Kidney (tissue), 13 donors: ENCODE measurements at regions not wholly inside any gene's neighbourhood (a gene's known extent, or its start where the extent isn't known, plus 50 kb on each side); places are given as distances from the start of the nearest gene placed in this dataset.

ENCODE experiments used
- DNase-seq, 5 donors: peaks; one replicate each; pipeline ENCODE4 v3.0.0-alpha.2; 2013 to 2020
- FAIRE-seq: peaks from 2 replicates; lab custom pipeline; 2012; peaks lifted over from hg19 to GRCh38; lab: Jason Lieb, UNC
- H3K27ac ChIP-seq, 2 donors: one replicate each; pipeline ENCODE4 v1.7.0; 2013; ENCODE audit warnings: low read depth in 2 of 2, low read length in 2 of 2, inconsistent platforms in 1 of 2
- H3K27me3 ChIP-seq: one replicate; pipeline ENCODE4 v1.7.1; 2013; ENCODE audit warnings: low read length, inconsistent platforms; ENCODE audit not compliant: control insufficient read depth, insufficient read depth
- H3K36me3 ChIP-seq, 3 donors: one replicate each; pipeline versions ENCODE4 v1.7.0 to v1.7.1; 2013; ENCODE audit warnings: low read length in 3 of 3, control low read depth in 1 of 3, inconsistent platforms in 1 of 3; ENCODE audit not compliant: insufficient read depth in 3 of 3, control insufficient read depth in 2 of 3
- H3K4me1 ChIP-seq, 3 donors: one replicate each; pipeline versions ENCODE4 v1.7.0 to v1.7.1; 2013; ENCODE audit warnings: low read length in 3 of 3, inconsistent platforms in 1 of 3, low read depth in 1 of 3; ENCODE audit not compliant: control insufficient read depth in 2 of 3, insufficient read depth in 2 of 3
- H3K4me3 ChIP-seq, 3 donors: one replicate each; pipeline versions ENCODE4 v1.7.0 to v1.8.1; 2013; ENCODE audit warnings: low read length in 3 of 3, control low read depth in 1 of 3, inconsistent platforms in 1 of 3
- H3K9ac ChIP-seq, 3 donors: one replicate each; pipeline versions ENCODE4 v1.7.0 to v1.7.1; 2013; ENCODE audit warnings: low read length in 3 of 3, control low read depth in 1 of 3, inconsistent platforms in 1 of 3
- H3K9me3 ChIP-seq, 3 donors: one replicate each; pipeline versions ENCODE4 v1.7.0 to v1.7.1; 2013; ENCODE audit warnings: low read length in 3 of 3, control low read depth in 1 of 3, inconsistent platforms in 1 of 3; ENCODE audit not compliant: control insufficient read depth in 2 of 3, insufficient read depth in 1 of 3
- intact Hi-C: fragments of 100-400 bp; cut with DNase I; formaldehyde crosslinking; loops from one replicate; pipeline ENCODE4 v1.11.1; 2022
- TF ChIP-seq, protein P1 (sequence below): IDR thresholded peaks from 3 replicates; pipeline ENCODE4 v1.5.1; 2012; ENCODE audit warnings: mild to moderate bottlenecking, moderate library complexity, borderline replicate concordance; ENCODE audit not compliant: insufficient read depth; ENCODE audit errors: extremely low read depth
- donor health status: control.
- donor health status: control.
- donor health status: control.
- donor health status: control.
- donor health status: control.
- donor health status: DM: yes; HTN: yes; CAD: no.
- donor health status: Normal renal cell carcinoma (clear cell type).

DNA sequence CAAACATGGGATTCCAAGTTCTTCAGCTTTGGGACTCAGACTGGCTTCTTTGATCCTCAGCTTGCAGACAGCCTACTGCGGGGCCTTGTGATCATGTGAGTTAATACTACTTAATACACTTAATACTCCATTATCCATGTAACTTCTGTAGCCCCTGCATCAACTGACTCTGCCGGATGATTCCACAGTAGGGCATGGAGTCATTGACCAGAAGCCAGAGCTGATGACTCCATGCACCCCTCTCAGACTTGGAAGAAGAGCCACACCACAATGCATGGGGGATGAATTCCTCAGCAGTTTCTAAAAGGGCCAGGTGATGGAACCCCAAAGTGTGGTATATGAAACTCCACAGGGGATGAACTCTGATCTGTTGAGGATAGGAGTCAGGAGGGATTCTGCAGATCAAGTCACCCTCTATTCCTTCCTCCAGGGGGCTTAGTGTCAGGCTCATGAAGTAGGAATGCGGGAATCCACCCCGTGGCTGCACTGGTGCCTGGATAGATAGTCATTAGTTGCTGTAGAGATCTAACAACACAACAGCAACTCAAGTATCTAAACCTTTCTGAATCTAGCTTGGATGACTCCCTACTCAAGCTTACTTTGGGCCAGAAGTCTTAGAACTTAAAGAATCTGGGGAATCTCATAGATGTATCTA is 70.2 kb downstream of the GPR6 start:
- H3K4me1 ChIP-seq, result no peaks in the 10 kb centered on the region
- H3K36me3 ChIP-seq, result no peaks in the 10 kb centered on the region
- DNase-seq (no peak), FAIRE-seq (no peak)
- no peak overlapping the region for H3K4me3 ChIP-seq
- no peak overlapping the region for H3K27ac ChIP-seq
- intact Hi-C loops, result no loop called here
- H3K9me3 ChIP-seq, result no peaks in the 10 kb centered on the region
- no peak overlapping the region for H3K9ac ChIP-seq
- H3K27me3 ChIP-seq, result no peaks in the 10 kb centered on the region
- TF ChIP-seq, protein P1, sequence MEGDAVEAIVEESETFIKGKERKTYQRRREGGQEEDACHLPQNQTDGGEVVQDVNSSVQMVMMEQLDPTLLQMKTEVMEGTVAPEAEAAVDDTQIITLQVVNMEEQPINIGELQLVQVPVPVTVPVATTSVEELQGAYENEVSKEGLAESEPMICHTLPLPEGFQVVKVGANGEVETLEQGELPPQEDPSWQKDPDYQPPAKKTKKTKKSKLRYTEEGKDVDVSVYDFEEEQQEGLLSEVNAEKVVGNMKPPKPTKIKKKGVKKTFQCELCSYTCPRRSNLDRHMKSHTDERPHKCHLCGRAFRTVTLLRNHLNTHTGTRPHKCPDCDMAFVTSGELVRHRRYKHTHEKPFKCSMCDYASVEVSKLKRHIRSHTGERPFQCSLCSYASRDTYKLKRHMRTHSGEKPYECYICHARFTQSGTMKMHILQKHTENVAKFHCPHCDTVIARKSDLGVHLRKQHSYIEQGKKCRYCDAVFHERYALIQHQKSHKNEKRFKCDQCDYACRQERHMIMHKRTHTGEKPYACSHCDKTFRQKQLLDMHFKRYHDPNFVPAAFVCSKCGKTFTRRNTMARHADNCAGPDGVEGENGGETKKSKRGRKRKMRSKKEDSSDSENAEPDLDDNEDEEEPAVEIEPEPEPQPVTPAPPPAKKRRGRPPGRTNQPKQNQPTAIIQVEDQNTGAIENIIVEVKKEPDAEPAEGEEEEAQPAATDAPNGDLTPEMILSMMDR, result no peak

DNA sequence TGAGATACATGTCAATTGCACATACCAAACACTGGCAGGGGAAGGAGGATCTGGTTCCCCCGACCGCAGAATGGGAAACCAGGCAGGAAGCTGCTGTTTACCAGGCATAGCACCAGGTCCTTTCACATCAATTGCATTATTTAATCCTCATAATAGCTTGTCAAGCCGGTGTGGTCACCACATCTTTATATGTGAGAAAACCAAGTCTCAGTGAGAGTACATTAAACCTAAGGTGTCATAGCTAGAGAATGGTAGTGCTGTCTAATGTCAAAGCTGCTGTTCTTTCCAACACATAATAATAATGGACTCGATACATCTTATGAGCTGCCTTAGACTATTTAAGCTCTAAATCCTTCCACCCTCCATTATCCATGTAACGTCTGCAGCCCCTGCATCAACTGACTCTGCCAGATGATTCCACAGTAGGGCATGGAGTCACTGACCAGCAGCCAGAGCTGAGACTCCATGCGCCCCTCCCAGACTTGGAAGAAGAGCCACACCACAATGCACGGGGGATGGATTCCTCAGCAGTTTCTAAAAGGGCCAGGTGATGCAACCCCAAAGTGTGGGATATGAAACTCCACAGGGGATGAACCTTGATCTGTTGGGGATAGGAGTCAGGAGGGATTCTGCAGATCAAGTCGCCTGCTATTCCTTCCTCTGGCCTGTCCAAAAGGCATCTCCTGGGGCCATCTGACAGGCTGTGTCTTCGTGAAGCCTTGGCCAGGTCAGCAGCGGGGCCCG is 71.8 kb downstream of the GPR6 start:
- Histone ChIP-seq H3K27ac (no peak overlapping the region), H3K4me1 (no peaks in the 10 kb centered on the region), H3K36me3 (no peaks in the 10 kb centered on the region), H3K9ac (no peak overlapping the region), H3K4me3 (no peak overlapping the region), H3K27me3 (no peaks in the 10 kb centered on the region), H3K9me3 (no peaks in the 10 kb centered on the region)
- DNase-seq (no peak), FAIRE-seq (no peak)
- intact Hi-C loops, result no loop called here
- TF ChIP-seq, protein P1, result no peak
